WERI-Rb-1 (cell line): ENCODE measurements at regions not wholly inside any gene's neighbourhood (a gene's known extent, or its start where the extent isn't known, plus 50 kb on each side); places are given as distances from the start of the nearest gene placed in this dataset.

Experiments
- DNase-seq: peaks from one replicate; pipeline ENCODE4 v3.0.0-alpha.2; 2020
- H3K27ac ChIP-seq: fragments of 250-450 bp; sonication (Bioruptor Pico); 2 replicates; pipeline ENCODE4 v1.5.1; 2020; ENCODE audit warnings: mild to moderate bottlenecking, moderate library complexity
- H3K27me3 ChIP-seq: fragments of 250-450 bp; sonication (Bioruptor Pico); 2 replicates; pipeline ENCODE4 v1.5.1; 2021; ENCODE audit warnings: mild to moderate bottlenecking, low read depth, moderate library complexity; ENCODE audit not compliant: insufficient read depth, severe bottlenecking
- H3K36me3 ChIP-seq: fragments of 250-450 bp; sonication (Bioruptor Pico); 2 replicates; pipeline ENCODE4 v1.5.1; 2020; ENCODE audit warnings: mild to moderate bottlenecking, moderate library complexity
- H3K4me3 ChIP-seq: 2 replicates; pipeline ENCODE4 v1.5.1; 2011; ENCODE audit warnings: low read depth, mild to moderate bottlenecking, control low read depth, low read length
- H3K9me3 ChIP-seq: fragments of 250-450 bp; sonication (Bioruptor Pico); 2 replicates; pipeline ENCODE4 v1.5.1; 2021; ENCODE audit warnings: mild to moderate bottlenecking, moderate library complexity; ENCODE audit not compliant: severe bottlenecking
- CTCF ChIP-seq: IDR thresholded peaks from 2 replicates; pipeline ENCODE4 v1.5.1; 2011; ENCODE audit warnings: low read depth, mild to moderate bottlenecking, control low read depth, inconsistent platforms, low read length

DNA sequence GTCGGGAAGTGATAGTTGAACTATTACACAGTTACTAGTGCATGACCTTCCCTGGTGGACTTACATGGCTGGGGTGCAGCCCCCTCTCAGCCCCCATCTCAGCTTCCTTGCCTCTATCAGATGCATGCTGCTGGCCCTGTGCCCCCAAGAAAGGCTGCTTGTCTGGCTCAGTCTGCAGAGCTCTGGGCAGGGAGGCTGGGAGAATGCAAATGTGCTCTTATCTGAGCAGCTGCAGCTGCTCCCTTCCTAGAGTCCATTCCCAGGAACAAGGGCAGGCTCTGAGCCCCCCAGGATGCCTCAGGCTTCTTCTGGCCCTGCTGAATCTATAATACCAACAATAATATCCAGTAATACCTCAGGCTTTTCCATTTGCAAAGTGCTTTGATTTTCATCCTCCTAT, 218.1 kb upstream of the SRRM4 start:
- Histone ChIP-seq H3K36me3 (no peaks in the 10 kb centered on the region), H3K4me3 (no peak overlapping the region), H3K9me3 (no peaks in the 10 kb centered on the region), H3K27ac (no peak overlapping the region), H3K27me3 (no peaks in the 10 kb centered on the region)
- no peak for TF ChIP-seq CTCF
- DNase-seq, result no peak

DNA sequence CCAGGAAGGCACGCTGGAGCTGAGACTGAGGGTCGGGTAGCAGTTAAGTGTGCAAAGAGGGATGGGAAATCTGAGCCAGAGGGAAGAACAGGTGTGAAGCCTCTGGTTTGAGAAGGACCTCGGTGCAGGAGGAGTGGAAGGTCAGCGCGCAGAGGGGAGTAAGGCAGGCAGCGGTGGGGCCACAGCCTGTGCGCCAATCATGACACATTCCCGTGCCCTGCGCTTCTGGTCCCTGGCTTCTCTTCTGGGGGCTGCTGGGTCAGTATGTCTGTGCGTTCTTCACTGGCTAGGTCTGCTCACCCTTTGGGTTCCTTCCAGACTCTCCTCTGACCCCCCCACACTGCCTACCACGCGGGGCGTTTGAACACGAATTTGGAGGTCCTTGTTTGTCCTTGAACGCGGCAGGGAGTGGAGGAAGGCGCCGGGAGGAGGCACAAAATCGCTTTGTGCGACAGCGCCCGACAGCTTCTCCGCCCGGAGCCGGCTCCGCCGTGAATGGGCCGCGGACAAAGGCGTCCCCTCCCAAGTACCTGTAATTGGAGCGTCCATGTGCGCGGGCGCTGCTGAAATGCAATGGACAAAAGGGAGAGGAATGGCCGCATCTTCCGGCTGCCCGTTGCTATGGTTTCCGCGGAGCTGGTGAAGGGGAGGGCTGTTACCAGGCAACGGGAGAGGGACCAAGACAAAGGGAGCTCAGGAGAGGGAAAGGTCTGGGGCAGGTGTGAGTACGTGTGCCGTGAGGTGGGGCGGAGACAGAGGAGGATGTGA, 207.2 kb upstream of the SRRM4 start:
- H3K36me3 ChIP-seq, result no peaks in the 10 kb centered on the region
- DNase-seq, result no peak
- H3K27ac ChIP-seq, result no peak overlapping the region
- H3K9me3 ChIP-seq, result peaks cover 4% of the 10 kb centered on the region
- H3K27me3 ChIP-seq, result no peaks in the 10 kb centered on the region
- TF ChIP-seq CTCF, result no peak
- no peak overlapping the region for H3K4me3 ChIP-seq

- no peak for TF ChIP-seq CTCF
- Histone ChIP-seq H3K4me3 (no peak overlapping the region), H3K27ac (no peak overlapping the region)
Measured at GRCh38 chr12:118777504-118777903, 203.8 kb upstream of the SRRM4 start.

GRCh38 chr12:118778077-118778476, 203.3 kb upstream of the SRRM4 start:
- no peaks in the 10 kb centered on the region for H3K36me3 ChIP-seq
- DNase-seq, result no peak
- H3K27me3 ChIP-seq, result no peaks in the 10 kb centered on the region
- H3K4me3 ChIP-seq, result no peak overlapping the region
- no peak overlapping the region for H3K27ac ChIP-seq
- no peak for TF ChIP-seq CTCF
- peaks cover 2% of the 10 kb centered on the region for H3K9me3 ChIP-seq

More at GRCh38 chr12:118777504-118777903, 203.8 kb upstream of the SRRM4 start:
- H3K36me3 ChIP-seq, result no peaks in the 10 kb centered on the region
- no peak for DNase-seq
- H3K27me3 ChIP-seq, result no peaks in the 10 kb centered on the region
- peaks cover 4% of the 10 kb centered on the region for H3K9me3 ChIP-seq

DNA sequence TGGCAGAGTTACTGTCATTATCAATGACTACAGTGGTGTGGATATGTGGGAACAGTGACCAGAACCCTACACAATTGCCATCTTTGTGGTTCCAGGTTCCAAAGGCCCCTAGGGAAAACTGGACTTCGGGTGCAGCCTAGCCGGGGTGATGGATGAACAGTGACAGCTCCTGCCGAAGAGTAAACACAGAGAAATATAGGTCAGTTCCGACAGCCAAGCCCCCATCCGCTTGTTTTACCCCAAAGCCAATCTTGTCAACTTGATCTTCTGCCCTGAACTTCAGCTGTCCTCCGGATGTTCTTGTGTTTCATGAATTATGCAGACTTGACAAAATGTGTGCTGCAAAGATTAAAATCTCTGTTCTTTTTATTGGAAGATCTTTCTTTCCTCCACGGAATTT, 200.4 kb upstream of the SRRM4 start:
- no peak overlapping the region for H3K4me3 ChIP-seq
- no peaks in the 10 kb centered on the region for H3K36me3 ChIP-seq
- H3K9me3 ChIP-seq, result no peaks in the 10 kb centered on the region
- DNase-seq, result no peak
- no peaks in the 10 kb centered on the region for H3K27me3 ChIP-seq
- no peak for TF ChIP-seq CTCF
- H3K27ac ChIP-seq, result no peak overlapping the region

GRCh38 chr12:118781692-118782091, 199.6 kb upstream of the SRRM4 start:
- H3K9me3 ChIP-seq, result no peaks in the 10 kb centered on the region
- H3K27me3 ChIP-seq, result no peaks in the 10 kb centered on the region
- H3K36me3 ChIP-seq, result no peaks in the 10 kb centered on the region
- TF ChIP-seq CTCF, result no peak
- DNase-seq, result no peak
- no peak overlapping the region for H3K27ac ChIP-seq
- no peak overlapping the region for H3K4me3 ChIP-seq
